NOMO-1 treated with dmso at 0.1 percent for 144 hours (cell line): ENCODE measurements at regions not wholly inside any gene's neighbourhood (a gene's known extent, or its start where the extent isn't known, plus 50 kb on each side); places are given as distances from the start of the nearest gene placed in this dataset.

ENCODE experiments used
- DNase-seq: peaks from one replicate; lab custom pipeline; 2025; ENCODE audit not compliant: unreplicated experiment; lab: John Stamatoyannopoulos, UW

DNA sequence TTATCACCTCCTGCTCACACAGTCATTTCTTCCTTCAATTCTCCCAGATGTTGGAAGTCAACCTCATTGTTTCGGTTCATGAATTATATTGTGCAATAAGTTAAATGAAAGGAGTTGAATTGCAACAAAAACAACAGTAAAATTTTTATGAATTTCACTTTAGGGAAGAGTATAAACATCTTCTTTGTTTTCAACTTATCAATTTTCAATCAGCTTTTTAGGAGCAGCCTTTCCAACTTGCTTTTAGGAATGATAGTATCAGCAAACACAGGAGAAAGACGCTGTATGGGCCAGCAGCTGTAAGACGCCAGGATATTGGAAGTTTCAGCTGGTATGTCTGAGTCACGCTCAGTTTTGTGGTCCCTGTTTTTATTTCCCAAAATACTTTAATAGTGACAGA, 132.5 kb upstream of the ARGLU1 start:
- no peak for DNase-seq

DNA sequence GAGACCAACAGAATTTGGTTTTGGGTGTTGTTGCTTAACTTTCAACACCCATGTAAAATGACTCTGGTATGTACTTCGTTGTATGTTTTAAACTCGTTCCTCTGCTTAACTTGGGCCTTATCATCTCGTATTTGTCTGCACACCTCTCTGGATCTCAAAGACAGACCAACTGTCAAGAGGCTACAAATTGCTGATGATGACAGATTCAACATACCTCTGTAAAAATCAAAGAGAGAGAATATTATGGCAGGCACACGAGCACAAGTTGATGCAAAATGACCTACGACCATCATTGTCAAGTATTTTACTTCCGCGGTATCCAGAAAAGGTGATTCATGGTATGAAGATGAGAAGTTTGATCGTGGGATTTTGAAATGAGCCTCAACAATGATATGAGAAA, 132.1 kb upstream of the ARGLU1 start:
- DNase-seq, result no peak

DNA sequence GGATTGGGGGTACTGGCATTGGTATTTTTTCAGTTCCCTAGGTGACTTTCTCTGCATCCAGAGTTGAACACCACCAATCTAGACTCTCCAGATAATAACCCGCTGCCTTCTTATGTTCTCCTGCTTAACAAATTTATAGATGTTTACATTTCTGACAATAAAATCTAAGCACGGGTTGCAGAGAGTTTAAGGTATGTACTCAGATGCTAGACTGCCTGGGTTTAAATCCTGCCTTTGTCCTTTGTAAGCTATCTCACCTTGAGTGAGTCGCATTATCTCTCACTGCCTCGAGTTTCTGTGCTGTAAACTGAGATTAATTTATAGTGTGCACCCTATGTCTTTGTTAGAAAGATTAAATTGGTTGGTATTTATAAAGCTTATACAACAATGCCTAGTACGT, 131.4 kb upstream of the ARGLU1 start:
- no peak for DNase-seq

DNA sequence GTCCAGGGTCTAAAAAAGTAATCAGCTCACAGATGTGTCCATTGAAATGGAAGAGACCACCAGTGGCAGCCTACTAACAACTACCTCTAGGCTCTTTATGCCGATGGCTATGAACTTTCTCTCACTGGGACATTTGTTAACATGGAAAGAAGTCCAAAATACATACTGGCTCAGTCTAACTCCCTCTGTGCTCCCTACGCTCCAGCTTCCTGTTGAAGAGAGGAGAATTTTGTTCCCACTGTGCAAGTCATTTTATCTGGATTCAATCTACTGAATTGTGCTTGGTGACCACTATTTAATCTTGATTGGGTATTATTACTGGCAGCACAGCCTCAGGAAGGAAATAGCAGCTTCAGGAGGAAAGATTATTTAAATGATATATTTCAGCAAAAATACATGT, 128.8 kb upstream of the ARGLU1 start:
- no peak for DNase-seq

DNA sequence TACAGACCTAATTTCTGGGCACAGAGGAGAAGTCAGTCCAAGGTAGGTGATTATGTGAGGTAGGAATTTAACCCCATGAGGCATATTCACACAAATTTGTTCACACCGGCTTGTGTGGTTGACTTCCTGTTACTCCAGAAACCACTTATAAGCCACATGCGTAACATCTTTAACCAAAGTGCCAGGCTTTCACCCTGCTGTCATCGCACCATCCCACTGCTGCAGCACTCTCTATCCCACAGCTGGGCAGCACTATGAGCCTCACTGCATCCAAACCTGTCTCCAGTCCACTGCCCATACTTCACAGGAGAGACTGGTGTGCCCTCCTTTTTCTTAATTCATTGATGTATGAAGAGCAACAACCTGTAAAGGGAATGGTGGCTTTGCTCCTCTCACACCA, 128.2 kb upstream of the ARGLU1 start:
- no peak for DNase-seq

DNA sequence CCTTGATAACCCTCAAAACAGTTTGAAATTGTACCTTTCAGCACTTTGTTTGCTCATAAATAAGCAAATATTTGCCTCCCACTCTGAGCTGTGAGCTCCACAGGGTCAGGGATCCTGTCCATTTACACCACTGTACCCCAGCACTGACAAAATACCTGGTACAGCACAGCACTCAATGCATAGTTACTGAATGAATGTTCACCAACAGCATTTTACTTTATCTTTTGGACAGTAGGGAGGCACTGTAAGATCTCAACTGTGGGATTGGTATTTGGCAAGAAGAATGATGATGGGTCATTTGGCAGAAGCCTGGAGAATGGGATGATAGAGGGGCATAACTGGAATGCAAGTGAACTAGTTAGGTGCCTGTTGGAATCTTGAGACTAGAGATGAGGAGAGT, 127.2 kb upstream of the ARGLU1 start:
- no peak for DNase-seq

DNA sequence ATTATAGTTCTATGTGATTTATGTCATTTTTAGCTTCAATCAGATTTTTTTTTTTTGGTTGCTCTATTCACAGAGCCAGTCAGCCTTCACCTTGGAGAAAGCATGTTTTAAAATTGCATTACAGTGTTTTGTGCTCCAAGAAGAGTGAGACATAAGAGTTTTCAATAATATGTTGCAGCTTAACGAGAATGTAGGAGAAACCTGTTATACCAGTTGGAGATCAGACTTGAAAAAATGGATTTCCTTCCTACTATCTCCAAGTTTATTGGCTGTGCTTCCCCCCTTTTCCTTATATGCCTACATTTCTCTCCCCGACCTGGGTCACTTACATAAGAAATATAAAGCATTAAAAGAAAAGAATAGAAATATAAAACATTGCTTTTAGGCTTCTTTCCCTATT, 123.9 kb upstream of the ARGLU1 start:
- no peak for DNase-seq

DNA sequence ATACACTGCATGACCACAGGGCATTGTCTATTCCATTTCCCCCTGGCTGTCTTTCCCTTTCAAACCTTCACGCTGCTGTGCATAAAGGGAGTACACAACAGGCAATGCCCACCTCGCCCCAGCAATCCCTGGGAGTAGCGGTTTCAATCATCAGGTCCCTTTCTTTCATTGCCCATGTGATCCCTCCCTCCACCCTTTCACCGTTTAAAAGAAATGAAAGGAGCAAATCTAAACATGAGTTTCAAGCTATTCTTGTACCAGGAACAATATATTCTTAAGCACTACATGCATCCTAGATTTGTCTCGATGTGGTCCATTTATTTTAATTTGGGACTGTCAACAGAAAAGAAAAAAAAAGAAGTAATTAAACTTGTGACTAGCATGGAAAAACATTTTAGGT, 123.4 kb upstream of the ARGLU1 start:
- no peak for DNase-seq

DNA sequence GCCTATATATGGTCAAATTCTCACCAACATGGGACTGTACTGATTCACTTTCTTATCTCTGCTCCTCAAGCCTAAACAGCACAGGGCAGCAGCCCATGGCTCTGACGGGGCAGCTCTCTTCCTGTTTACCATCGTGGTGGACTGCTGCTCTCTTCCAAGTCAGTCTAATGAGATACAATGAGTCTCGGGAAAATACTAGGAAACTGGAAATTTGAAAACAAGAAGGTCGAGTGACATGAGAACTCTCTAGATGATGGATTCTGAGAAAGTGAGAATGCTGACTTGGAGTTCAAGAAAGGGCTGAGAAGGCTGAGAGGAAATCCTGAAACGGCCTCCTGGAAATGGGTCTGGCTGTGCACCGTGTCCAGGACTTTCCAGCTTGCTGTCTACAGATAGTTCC, 122.8 kb upstream of the ARGLU1 start:
- no peak for DNase-seq

DNA sequence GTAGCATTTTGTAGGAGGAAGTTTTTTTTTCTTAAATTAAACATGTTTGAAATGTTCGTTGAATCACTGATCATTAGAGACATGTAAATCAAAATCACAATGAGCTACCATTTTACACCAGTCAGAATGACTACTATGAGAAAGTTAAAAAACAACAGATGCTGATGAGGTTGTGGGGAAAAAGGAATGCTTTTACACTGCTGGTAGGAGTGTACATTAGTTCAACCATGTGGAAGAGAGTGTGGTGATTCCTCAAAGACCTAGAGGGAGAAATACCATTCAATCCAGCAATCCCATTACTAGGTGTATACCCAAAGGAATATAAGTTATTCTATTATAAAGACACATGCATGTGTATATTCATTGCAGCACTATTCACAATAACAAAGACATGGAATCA, 122.0 kb upstream of the ARGLU1 start:
- no peak for DNase-seq

DNA sequence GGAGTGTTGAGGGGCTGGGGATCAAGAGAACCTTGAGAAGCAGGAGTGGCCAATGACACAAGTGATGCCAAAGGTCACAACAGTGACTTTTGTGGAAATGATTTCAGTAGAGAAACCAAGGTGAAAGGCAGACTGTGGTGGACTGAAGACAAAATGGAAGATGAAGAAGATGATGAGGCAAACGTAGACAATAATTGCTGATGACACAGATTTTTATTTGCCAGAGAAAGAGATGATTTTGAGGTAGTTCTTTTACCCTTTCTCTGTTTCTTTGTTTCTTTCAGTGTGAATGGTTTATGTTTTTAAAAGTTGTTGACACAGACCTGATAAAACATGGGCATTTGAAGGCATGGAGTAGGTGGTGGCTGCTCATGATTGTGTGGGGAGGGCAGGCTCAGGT, 121.0 kb upstream of the ARGLU1 start:
- DNase-seq, result no peak

DNA sequence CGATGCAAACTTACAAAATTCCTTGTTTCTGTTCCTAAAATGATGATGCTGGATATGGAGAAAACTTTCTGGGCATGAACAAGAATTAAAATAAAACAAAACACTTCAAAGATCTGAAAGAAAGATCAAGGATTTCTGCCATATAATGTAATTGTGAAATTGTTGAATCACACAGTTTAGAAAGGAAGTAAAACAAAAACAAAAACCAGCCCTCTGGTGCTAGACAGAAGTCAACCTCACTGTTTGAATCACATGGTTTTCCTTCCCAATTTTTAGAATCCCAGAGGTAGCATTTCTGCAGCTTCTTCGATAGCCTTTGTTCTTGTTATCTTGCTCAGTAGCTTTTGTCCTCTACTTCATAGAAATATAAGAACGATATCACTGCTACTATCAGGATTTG, 118.2 kb upstream of the ARGLU1 start:
- no peak for DNase-seq

DNA sequence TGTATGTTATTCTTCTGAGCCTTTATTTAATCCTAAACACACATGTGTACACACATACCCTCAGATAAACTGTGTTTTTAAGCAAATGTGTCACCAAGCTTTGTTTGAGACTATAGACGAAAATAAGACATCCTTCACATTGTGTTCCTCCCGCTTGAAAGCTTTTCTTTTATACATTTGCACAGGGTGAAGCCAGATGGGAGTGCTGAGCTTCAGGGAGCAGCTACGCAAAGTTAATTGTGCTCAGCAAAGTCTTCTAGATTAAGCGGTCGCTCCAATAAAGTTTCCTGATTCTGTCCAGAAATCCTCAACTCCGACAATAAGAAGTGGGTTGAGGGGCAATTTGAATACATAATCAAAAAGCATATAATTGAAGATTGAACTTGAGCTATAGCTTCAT, 117.2 kb upstream of the ARGLU1 start:
- DNase-seq, result no peak

DNA sequence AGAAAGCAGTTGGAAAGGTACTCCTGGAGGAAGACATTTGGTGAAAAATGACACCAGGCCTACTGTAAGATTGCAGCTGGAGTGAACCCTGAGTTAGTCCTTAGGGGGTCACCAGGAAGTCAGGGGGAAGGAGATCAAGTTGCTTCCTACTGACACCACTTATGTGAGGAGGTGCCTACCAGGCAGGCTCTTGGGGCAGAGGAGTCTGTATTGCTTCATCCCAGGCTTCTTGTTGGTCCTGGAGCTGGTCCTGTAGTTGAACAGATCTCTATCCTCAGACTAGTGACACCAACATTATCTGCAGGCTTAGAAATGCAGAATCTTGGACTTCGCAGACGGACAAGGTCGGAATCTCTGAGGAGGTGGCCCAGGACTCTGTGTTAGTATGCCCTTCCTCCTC, 116.0 kb upstream of the ARGLU1 start:
- no peak for DNase-seq

DNA sequence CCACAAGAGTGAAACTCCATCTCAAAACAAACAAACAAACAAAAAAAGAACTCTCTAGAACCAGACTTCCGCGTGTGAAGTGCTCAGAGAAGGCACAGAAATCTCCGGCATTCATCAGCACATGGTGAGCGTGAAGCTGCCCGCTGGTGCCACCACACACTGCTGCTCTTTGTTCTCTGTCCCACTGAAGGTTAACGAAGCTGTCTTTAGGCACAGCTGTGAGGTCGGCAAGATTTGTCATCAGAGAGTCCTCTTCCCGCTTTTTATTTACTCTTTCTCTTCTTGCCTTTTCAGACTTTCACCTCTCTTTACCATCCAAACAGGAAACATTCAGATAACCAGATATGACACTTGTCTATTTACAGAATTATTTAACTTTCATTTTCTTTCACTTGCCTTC, 115.2 kb upstream of the ARGLU1 start:
- DNase-seq, result no peak

DNA sequence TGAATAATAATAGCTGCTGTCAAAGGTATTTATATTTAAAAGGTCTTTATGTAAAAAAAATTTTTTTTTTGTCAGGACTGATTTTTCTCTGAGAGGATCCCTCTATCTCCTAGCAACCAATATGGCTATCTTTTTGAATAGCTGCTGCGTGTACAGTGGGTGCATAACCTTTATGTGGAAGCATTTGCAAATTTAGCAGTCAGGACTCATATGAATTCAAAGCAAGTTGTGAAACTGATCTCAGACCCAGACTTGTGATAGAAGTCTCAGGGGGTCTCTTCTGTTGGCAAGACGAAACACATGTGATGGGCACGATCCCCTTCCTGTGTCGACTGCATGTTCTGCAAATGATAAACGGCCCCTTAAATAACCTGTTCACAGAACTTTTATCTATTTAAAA, 114.1 kb upstream of the ARGLU1 start:
- no peak for DNase-seq

DNA sequence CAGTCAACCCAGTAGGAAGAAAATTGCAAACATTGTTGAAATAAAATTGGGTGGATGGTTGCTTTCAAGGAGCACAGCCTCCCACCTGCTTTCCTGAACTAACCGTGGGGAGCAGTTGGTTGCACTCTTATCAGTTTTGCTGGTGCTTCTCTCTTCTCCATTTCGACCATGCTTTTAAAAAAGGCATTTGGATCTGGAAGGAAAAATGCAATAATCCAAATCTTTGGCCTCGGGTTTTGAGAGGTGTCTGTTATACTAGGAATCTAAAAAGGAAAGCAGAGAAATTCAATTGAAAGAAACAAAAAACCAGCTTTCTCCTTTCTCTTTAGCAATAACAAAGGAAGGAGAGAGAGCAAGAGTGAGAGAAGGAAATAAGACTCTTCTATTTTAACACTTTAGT, 113.6 kb upstream of the ARGLU1 start:
- DNase-seq, result no peak

DNA sequence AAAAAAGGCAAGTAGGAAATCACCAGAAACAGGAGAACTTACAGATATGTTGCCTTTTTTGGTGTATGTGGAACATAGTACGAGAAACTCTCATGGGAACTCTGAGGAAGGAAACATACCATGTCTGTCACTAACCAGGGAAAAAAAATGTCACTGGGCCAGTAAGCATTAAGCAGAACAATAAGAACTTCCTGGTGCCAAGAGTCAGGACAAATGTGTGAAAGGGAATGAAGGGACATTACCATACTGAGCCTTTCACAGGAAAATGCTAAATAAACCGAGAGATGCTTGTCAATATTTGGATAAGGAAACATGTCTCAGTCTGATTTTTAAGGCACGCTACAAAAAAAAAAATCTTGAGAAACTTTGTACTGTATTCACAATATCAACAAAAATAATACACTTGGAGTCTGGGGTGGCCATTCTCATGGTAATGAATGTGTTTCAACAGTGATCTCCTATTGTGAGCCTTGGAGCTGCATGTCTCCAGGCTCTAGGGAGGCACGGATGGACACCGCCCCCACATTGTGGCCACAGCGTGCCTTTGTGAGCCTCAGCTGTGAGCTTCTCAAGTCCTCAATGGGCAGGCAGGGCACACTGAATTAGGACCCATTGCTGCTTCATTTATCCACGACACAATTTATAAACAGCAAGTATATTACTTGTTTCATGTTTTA, 113.0 kb upstream of the ARGLU1 start:
- no peak for DNase-seq

DNA sequence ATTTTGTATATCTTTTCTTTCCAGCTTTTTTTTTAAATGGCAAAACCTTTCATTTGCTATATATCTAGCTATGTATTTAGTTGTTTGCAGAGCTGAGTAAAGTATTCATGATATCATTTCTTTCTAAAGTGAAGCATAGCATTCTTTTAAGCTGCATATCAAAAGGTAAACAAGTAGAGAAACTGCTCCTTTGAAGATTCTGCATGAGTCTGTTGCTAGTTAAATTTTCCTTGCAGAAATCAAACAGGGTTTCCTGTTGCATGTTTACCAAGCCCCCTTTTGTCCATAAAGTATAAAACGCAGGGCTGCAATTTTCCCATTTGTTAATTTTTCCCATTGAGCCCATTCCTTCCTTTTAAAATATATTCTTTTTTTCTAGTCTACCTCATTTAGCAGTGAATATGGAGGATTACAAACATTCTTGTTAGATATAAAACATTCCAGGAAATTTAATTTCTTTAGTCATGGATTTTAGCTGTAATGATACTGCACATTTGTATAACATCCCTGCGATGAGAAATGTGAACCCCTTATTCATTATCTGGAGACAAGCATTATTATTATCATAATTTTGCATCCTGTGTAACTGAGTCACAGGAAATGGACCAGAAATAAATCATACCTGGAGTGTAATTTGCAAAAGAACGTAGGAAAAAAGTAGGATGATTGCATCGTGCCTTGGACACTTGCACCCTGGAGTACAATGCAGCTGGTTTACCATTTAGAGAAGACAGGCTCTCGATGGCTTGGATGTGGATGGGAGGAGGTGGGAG, 110.9 kb upstream of the ARGLU1 start:
- DNase-seq, result no peak

DNA sequence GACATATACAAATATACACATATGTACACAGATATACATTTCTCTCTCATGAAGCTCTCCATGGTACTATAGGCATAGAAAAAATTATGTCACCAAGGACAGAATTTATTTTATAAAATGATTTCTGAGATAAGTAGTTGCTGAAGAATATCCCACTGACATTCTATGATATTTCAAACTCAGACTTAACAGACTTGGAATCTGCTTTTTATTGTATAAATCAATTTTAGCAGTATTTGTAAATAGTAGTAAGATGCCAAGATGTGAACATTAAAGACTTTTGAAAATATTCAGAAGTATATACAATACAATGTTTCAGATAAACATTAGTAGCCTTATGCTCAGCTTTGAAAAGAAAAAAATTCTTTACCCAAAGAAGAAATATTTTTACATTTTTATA, 107.4 kb upstream of the ARGLU1 start:
- no peak for DNase-seq

DNA sequence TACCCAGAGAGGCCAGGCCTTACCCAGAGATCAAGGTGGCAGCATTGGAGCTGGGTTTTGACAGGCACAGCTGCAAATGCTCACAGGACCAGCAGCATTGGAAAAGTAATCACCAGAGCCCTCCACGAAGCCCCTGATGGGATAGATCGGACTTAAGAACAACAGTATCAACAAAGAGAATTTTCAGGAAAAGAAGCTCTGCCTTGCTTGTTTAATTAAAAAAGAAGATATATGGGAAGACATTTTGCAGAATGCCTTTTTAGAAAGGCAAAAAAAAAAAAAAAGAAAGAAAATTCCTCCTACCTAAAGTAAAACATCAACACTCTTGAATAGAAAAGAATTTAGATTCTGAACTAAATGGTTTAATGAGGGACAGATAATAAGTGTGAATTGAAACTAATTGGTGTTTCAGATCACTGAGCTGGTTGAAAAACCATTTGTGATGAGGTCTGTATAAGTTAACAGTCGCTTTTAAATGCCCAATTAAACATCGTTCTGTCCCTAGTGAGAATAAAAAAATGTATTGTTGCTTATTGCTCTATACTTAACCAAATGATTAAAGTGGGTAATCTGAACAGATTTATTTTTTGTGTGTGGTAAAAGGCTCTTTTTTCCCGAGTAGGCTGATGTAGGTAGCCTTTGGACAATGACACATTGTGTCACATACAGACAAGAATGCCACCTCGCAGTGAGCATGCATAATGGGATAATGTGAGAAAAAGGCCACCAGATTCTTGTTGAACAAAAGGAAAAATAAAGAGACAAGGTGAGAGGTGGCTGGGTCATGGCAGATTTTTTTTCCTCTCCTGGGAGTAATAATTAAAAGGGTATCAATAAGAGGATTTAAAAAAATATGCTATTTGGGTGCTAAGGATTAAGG, 93.0 kb upstream of the ARGLU1 start:
- DNase-seq, result no peak

DNA sequence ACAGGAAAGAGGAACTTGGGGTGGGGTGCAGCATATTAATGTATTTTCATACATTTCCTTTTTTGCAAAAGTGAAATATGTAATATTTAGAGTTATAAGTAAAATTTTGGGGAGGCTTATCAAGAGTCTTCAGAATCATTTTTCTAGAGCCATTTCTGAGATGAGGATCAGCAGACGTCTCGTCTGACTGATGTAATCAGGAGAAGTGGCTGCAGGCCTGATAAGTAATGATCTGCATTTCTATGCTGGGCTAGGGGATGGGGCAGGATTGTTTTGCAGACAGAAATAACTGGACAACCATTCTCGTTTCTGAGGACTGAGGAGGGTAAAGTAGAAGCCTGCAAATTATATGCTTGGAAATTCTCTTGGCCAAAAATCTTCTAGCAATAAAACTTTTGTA, 89.2 kb upstream of the ARGLU1 start:
- no peak for DNase-seq
